AG04450 (cell line): ENCODE measurements at regions not wholly inside any gene's neighbourhood (a gene's known extent, or its start where the extent isn't known, plus 50 kb on each side); places are given as distances from the start of the nearest gene placed in this dataset.

Experiments
- CTCF ChIA-PET: fragments of 300-600, 350-600 bp; formaldehyde crosslinking; extraction: SDS; loops from one replicate; lab custom pipeline; 2022; ENCODE audit warnings: antibody characterized with exemption, inconsistent platforms; lab: Charles Lee
- POLR2A ChIA-PET: fragments of 350-600 bp; formaldehyde crosslinking; extraction: SDS; loops from one replicate; lab custom pipeline; 2021; ENCODE audit warnings: antibody characterized with exemption, inconsistent platforms; lab: Yijun Ruan, JAX
- DNase-seq: peaks from one replicate; pipeline ENCODE4 v3.0.0-alpha.2; 2011; ENCODE audit warnings: low read depth, low spot score
- H3K27ac ChIP-seq: one replicate; pipeline ENCODE4 v1.5.1; 2012; ENCODE audit warnings: low read depth, low read length, control low read depth
- H3K27me3 ChIP-seq: one replicate; pipeline ENCODE4 v1.6.0; 2012; ENCODE audit warnings: low read length; ENCODE audit not compliant: control insufficient read depth, insufficient read depth
- H3K4me3 ChIP-seq: 2 replicates; pipeline ENCODE4 v1.5.1; 2011; ENCODE audit warnings: mild to moderate bottlenecking, low read depth, low read length, control low read depth
- H3K9me3 ChIP-seq: 2 replicates; pipeline ENCODE4 v1.5.1; 2012; ENCODE audit warnings: low read length; ENCODE audit not compliant: control insufficient read depth, insufficient read depth
- TF ChIP-seq, protein P1 (sequence below): IDR thresholded peaks from 2 replicates; pipeline ENCODE4 v1.5.1; 2011; ENCODE audit warnings: low read depth, low read length, control low read depth, inconsistent platforms

DNA sequence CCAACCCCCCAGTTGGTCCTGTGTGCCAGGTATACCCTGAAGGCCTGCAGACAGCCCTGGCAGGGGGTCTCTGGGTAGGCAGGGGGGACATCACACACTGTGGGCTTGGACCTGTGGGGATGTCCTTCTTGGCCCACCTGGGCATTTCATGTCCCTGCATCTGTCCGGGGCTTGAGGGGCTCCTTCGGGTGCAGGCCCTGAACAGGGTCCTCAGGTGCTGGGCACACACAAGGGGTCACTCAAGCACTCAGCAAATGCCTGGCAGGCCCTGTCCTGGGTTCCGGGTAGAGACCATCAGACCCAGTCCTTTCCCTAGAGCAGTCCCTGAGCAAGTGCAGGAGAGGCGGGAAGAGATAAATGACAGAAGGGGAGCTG lies 70.5 kb upstream of the WNT11 start:
- peaks cover 32% of the 10 kb centered on the region for H3K27me3 ChIP-seq
- H3K27ac ChIP-seq: no peak overlapping the region
- peaks cover 5% of the 10 kb centered on the region; the same call in 1 of the 2 replicates for H3K9me3 ChIP-seq
- TF ChIP-seq, protein P1, sequence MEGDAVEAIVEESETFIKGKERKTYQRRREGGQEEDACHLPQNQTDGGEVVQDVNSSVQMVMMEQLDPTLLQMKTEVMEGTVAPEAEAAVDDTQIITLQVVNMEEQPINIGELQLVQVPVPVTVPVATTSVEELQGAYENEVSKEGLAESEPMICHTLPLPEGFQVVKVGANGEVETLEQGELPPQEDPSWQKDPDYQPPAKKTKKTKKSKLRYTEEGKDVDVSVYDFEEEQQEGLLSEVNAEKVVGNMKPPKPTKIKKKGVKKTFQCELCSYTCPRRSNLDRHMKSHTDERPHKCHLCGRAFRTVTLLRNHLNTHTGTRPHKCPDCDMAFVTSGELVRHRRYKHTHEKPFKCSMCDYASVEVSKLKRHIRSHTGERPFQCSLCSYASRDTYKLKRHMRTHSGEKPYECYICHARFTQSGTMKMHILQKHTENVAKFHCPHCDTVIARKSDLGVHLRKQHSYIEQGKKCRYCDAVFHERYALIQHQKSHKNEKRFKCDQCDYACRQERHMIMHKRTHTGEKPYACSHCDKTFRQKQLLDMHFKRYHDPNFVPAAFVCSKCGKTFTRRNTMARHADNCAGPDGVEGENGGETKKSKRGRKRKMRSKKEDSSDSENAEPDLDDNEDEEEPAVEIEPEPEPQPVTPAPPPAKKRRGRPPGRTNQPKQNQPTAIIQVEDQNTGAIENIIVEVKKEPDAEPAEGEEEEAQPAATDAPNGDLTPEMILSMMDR: no peak
- POLR2A ChIA-PET: no interaction called here
- CTCF ChIA-PET: no interaction called here
- no peak overlapping the region for H3K4me3 ChIP-seq
- DNase-seq: no peak

DNA sequence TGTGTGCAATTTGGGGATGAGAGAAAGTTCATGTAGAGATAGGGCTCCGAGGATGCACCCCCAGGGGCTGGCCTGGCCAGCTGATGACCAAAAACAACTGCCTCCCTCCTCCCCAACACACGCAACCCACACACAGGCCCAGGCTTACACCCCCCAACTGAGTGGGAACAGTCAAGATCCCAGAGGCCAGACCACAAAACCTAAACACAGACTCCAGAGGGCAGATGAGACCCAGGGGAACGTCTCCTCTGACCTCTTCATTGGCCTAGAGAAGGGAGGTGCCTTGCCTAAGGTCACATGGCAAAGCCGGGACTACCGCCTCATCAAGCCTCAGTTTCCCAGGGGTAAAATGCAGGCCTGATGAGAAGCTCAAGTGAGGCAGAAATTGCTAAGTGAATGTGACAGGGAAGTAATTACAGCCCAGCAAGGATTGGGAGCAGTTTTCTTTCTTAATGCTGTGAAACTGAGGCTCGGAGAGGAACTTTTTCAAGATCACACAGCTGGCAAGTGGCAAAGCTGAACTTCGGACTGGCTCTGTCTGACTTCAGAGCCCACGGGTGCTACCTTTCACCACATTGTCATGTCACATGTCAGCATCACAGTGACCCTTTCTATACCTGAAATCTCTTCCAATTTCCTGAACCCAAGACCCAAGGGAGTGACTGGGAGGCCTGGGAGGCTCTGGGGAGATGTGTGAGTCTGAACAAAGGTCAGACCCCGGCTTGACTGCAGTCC lies 69.9 kb upstream of the WNT11 start:
- no peak overlapping the region for H3K27ac ChIP-seq
- peaks cover 5% of the 10 kb centered on the region; the same call in 1 of the 2 replicates for H3K9me3 ChIP-seq
- no peak for DNase-seq
- peaks cover 31% of the 10 kb centered on the region for H3K27me3 ChIP-seq
- TF ChIP-seq, protein P1: no peak
- H3K4me3 ChIP-seq: no peak overlapping the region
- ChIA-PET POLR2A (no interaction called here), CTCF (no interaction called here)

DNA sequence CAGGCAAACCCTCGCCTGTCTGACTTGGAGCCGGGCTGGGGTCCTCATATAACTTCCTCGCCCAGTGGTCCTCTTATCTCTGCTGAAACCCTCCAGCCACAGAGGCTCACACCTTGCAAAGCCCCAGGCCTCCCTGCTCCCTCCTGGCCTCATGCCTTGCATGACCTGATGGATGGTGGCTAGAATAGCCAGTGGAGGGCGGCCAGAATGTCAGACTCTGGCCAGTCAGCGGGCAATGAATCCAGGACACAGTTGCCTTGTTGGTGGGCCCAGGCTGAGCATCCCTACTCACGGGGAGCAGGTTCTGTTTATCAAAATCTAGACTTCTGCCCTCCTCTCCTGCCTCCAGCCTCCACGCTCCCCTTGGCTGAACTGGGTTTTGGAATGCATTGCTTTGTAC lies 69.1 kb upstream of the WNT11 start:
- ChIA-PET POLR2A (no interaction called here), CTCF (no interaction called here)
- DNase-seq: no peak
- peaks cover 31% of the 10 kb centered on the region for H3K27me3 ChIP-seq
- peaks cover 5% of the 10 kb centered on the region; the same call in 1 of the 2 replicates for H3K9me3 ChIP-seq
- TF ChIP-seq, protein P1: no peak
- H3K4me3 ChIP-seq: no peak overlapping the region
- H3K27ac ChIP-seq: no peak overlapping the region

DNA sequence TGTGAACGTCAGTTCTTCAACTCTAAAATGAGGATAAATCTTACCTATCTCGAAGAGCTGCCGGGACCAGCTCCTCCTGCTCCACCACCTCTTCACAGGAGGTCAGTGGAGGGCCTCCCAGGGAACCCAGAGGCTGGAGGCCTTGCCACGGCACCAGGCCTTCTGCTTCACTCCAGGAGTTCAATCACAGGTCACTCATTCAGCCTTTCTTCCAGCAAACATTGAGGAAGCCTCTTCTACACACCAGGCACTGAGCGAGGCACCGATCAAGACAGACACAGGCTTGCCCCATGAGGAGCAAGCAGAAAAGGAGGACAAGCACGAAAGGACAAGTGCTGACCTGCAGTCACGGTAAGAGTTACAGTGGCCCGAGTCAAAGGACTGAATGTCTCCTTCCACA lies 64.8 kb upstream of the WNT11 start:
- CTCF ChIA-PET: interaction anchor here (0.7 to 2.0 kb wide), 2 partner anchors 48 to 64 kb away, joined by 3 to 6 read pairs; no protein-coding TSS in a partner anchor
- H3K27me3 ChIP-seq: peaks cover 40% of the 10 kb centered on the region
- no peak overlapping the region for H3K4me3 ChIP-seq
- no peak for DNase-seq
- peaks cover 5% of the 10 kb centered on the region for H3K9me3 ChIP-seq
- POLR2A ChIA-PET: no interaction called here
- no peak overlapping the region for H3K27ac ChIP-seq
- TF ChIP-seq, protein P1: no peak

DNA sequence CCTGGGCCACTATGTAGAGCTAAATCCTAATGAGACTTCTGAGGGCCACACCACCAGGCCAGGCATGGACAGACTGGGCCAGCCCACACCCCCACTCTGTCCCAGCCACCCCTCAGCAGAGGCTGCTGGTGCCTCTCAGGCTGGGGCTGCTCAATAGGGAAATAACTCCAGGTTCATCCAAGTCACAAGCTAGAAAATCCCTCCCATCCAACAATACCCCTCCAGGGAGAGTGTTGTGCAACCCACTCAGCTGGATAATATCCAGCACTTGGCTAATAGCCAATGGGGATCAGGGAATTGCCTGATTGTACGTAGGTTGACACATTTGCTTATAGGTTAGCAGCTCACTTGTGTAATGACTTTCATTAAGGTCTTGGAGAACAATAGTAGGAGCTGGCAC lies 64.1 kb upstream of the WNT11 start:
- TF ChIP-seq, protein P1: no peak
- no peak overlapping the region for H3K4me3 ChIP-seq
- H3K27me3 ChIP-seq: peaks cover 39% of the 10 kb centered on the region
- no peak for DNase-seq
- H3K27ac ChIP-seq: no peak overlapping the region
- ChIA-PET CTCF (interaction anchor here (0.6 to 2.0 kb wide), 3 partner anchors 49 to 80 kb away, joined by 3 to 6 read pairs (median 3); no protein-coding TSS in a partner anchor), POLR2A (no interaction called here)
- peaks cover 5% of the 10 kb centered on the region for H3K9me3 ChIP-seq
